ENCODE measurements at regions not wholly inside any gene's neighbourhood (a gene's known extent, or its start where the extent isn't known, plus 50 kb on each side); places are given as distances from the start of the nearest gene placed in this dataset.
"Not testable (repeated sequence)": the region's sequence is repeated elsewhere in the genome, so short reads cannot be mapped to it uniquely, and the experiment has no call there.

- Mint-ChIP-seq H3K9me3 (peaks cover 45% of the 10 kb centered on the region), H3K4me3 (no peak overlapping the region), H3K4me1 (ENCODE audit: low read depth) (no peaks in the 10 kb centered on the region), H3K27ac (no peak overlapping the region), H3K36me3 (ENCODE audit: low read depth) (no peaks in the 10 kb centered on the region), H3K27me3 (no peaks in the 10 kb centered on the region)
- intact Hi-C loops (cut with micrococcal nuclease): no loop called here
Measured at GRCh38 chr2:133624551-133624950, 56.3 kb upstream of the NCKAP5 start.

DNA sequence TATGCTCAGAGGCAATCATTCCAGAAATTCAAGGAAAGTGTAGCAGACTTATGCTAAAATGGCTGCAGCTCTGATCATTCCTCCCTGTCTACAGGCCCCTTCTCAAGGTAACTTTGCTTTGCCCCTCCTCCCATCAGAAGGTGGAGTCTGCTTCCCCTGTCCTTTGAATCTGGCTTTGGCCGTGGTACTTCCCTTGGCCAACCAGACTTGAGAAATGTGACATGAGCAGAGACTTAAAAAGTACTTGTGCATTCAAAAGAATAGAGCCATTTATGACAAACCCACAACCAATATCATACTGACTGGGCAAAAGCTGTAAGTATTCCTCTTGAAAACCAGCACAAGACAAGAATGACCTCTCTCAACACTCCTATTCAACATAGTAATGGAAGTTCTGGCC is 59.5 kb upstream of the NCKAP5 start:
- Mint-ChIP-seq H3K36me3 (ENCODE audit: low read depth) (no peaks in the 10 kb centered on the region), H3K4me3 (no peak overlapping the region), H3K27ac (no peak overlapping the region), H3K27me3 (no peaks in the 10 kb centered on the region), H3K9me3 (peaks cover 26% of the 10 kb centered on the region), H3K4me1 (ENCODE audit: low read depth) (no peaks in the 10 kb centered on the region)
- intact Hi-C loops (cut with micrococcal nuclease): no loop called here

DNA sequence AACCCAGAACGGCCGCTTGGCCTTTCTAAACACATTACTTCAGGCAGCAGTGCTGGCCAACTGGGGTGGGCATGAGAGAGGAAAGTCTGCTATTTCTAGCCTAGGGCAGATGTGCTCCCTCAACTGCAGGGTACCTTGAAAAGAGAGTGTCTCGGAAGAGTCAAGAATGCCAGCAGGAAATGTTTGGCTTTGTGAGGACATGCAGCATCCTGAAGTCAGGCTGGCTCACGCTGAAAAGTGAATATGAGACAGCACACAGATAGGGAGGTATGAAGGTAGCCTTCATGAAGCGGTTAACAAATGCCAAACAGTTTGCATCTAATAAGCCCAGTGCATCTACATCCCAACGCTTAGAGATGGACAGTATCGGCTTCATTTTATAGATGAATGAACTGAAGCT is 65.0 kb upstream of the NCKAP5 start:
- H3K4me3 Mint-ChIP-seq: no peak overlapping the region
- no peaks in the 10 kb centered on the region for H3K4me1 Mint-ChIP-seq (ENCODE audit: low read depth)

DNA sequence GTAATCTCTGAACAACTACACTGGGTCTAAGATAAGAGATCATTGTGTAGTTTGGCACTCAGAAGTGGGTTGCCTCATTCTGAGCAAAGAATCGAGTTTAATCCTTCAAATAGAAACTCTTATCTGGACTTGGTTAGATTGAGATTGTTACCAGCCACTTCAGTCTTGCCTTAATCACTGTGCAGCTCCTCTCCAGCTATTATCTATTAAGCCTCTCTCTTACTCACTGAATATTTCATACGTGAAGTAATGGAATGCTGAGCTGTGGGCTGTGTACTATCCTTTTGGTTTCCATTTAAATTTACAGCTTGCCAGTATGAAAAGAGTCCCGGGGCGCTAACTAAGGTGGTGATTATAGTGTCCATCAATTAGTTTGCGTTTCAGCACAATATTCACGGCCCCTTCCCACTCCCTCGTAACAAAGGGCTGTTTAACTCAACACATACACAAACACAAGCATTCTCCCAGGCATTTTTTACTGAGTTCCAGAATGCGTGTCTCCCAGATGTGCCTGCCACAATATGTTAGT is 65.7 kb upstream of the NCKAP5 start:
- Mint-ChIP-seq H3K4me1 (ENCODE audit: low read depth) (no peaks in the 10 kb centered on the region), H3K36me3 (ENCODE audit: low read depth) (no peaks in the 10 kb centered on the region), H3K27me3 (no peaks in the 10 kb centered on the region), H3K27ac (no peak overlapping the region), H3K9me3 (no peaks in the 10 kb centered on the region), H3K4me3 (no peak overlapping the region)
- intact Hi-C loops (cut with micrococcal nuclease): no loop called here

More for the DNA sequence above, 65.0 kb upstream of the NCKAP5 start:
- intact Hi-C loops (cut with micrococcal nuclease): no loop called here
- no peak overlapping the region for H3K27ac Mint-ChIP-seq
- H3K27me3 Mint-ChIP-seq: no peaks in the 10 kb centered on the region
- no peaks in the 10 kb centered on the region for H3K36me3 Mint-ChIP-seq (ENCODE audit: low read depth)
- peaks cover 4% of the 10 kb centered on the region for H3K9me3 Mint-ChIP-seq

GRCh38 chr2:133635131-133635530 is 66.9 kb upstream of the NCKAP5 start:
- no peak overlapping the region for H3K4me3 Mint-ChIP-seq
- H3K27ac Mint-ChIP-seq: no peak overlapping the region
- no peaks in the 10 kb centered on the region for H3K36me3 Mint-ChIP-seq (ENCODE audit: low read depth)
- H3K27me3 Mint-ChIP-seq: no peaks in the 10 kb centered on the region
- H3K9me3 Mint-ChIP-seq: no peaks in the 10 kb centered on the region
- no peaks in the 10 kb centered on the region for H3K4me1 Mint-ChIP-seq (ENCODE audit: low read depth)
- intact Hi-C loops (cut with micrococcal nuclease): no loop called here

DNA sequence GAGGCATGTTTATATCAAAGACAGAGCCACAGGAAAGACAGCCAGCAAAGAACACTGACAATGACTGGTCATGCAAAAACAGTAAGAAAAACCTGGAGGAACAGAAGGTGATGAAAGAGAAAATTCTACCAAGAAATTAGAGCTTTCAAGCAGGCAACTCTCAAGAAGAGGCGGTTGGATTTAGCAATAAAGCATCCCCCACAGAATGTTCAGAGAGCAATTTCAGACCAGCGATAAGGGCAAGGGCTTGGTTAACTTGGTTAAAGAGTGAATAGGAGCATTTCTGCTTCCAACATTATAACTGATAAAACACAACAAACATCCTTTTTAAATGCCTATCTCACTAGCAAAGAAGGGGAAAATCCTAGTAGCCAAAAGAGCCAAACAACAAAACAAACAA is 68.0 kb upstream of the NCKAP5 start:
- Mint-ChIP-seq H3K4me1 (ENCODE audit: low read depth) (no peaks in the 10 kb centered on the region), H3K27ac (no peak overlapping the region), H3K27me3 (no peaks in the 10 kb centered on the region), H3K36me3 (ENCODE audit: low read depth) (no peaks in the 10 kb centered on the region), H3K9me3 (no peaks in the 10 kb centered on the region), H3K4me3 (no peak overlapping the region)
- intact Hi-C loops (cut with micrococcal nuclease): no loop called here

DNA sequence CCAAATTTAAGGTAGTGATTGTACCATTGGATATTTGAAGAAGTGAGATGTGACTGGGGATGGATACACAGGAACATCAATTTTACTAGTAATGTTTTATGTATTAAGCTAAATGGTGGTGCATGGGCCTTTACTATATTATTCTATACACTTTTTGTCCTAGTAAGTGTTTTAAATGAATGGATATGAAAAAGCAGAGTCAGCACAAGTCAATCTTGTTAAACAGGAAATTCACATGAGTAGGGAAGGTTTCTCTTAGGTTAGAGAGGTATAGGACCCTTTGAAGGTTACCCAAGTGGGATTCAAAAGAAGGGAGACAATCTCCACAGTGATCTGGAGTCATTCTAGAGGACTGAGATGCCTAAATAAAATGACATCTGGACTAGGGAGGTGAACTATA is 71.8 kb upstream of the NCKAP5 start:
- no peak overlapping the region for H3K4me3 Mint-ChIP-seq
- intact Hi-C loops (cut with micrococcal nuclease): no loop called here
- H3K27ac Mint-ChIP-seq: no peak overlapping the region
- no peaks in the 10 kb centered on the region for H3K4me1 Mint-ChIP-seq (ENCODE audit: low read depth)
- no peaks in the 10 kb centered on the region for H3K36me3 Mint-ChIP-seq (ENCODE audit: low read depth)
- no peaks in the 10 kb centered on the region for H3K27me3 Mint-ChIP-seq
- no peaks in the 10 kb centered on the region for H3K9me3 Mint-ChIP-seq

GRCh38 chr2:133641497-133641896 is 73.2 kb upstream of the NCKAP5 start:
- Mint-ChIP-seq H3K27ac (no peak overlapping the region), H3K4me3 (no peak overlapping the region), H3K9me3 (no peaks in the 10 kb centered on the region), H3K27me3 (no peaks in the 10 kb centered on the region), H3K36me3 (ENCODE audit: low read depth) (no peaks in the 10 kb centered on the region), H3K4me1 (ENCODE audit: low read depth) (no peaks in the 10 kb centered on the region)
- intact Hi-C loops (cut with micrococcal nuclease): no loop called here

DNA sequence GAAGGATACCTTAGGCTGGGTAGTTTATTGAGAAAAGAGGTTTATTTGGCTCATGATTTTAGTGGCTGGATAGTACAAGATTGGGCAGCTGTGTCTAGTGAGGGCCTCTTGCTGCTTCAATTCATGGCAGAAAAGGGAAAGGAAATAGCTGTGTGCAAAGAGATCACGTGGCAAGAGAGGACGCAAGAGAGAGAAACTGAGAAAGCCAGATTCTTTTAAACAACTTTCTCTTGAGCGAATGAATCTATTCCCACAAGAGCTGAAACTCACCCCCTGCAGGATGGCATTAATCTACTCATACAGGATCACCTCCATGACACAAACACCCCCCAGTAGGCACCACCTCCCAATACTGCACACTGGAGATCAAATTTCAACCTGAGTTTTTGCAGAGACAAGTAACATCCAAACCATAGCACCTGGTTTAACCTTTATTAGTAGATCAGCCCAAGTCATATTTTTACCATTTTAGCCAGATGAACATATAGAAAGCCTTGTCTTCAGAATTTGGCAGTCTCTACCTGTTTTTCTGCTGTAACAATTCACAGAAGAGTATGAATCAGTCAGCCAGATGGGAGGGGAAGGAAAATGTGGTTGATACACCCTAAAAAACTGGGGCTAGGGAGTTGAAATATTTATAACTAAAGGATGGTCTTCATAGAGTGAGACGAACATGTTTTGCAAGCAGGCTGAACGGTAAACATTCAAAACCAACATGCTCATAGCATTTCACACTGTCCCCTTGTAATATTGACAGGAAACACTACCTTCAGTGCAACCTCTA is 73.9 kb upstream of the NCKAP5 start:
- no peak overlapping the region for H3K27ac Mint-ChIP-seq
- H3K27me3 Mint-ChIP-seq: no peaks in the 10 kb centered on the region
- no peak overlapping the region for H3K4me3 Mint-ChIP-seq
- H3K4me1 Mint-ChIP-seq (ENCODE audit: low read depth): no peaks in the 10 kb centered on the region
- intact Hi-C loops (cut with micrococcal nuclease): no loop called here
- H3K9me3 Mint-ChIP-seq: peaks cover 5% of the 10 kb centered on the region
- H3K36me3 Mint-ChIP-seq (ENCODE audit: low read depth): no peaks in the 10 kb centered on the region

- H3K9me3 Mint-ChIP-seq: peaks cover 11% of the 10 kb centered on the region
- no peaks in the 10 kb centered on the region for H3K36me3 Mint-ChIP-seq (ENCODE audit: low read depth)
- intact Hi-C loops (cut with micrococcal nuclease): no loop called here
- H3K27ac Mint-ChIP-seq: no peak overlapping the region
- no peaks in the 10 kb centered on the region for H3K4me1 Mint-ChIP-seq (ENCODE audit: low read depth)
- no peak overlapping the region for H3K4me3 Mint-ChIP-seq
- H3K27me3 Mint-ChIP-seq: no peaks in the 10 kb centered on the region
Measured at GRCh38 chr2:133642791-133643191, 74.5 kb upstream of the NCKAP5 start.

DNA sequence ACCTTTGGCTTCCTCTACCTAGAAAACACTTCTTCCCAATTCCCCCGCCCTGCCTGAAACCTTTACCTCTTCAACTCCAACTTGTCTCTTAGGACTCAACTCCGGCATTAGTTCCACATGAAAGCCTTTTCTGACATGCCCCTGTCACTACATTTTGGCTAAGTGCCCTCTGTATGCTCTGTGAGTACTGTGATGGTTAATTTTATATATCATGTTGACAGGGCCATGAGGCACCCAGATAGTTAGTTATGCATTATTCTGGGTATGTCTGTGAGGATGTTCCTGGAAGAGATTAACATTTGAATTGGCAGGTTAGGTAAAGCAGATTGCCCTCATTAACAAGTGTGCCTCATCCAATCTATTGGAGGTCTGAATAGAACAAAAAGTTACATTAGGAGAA is 75.6 kb upstream of the NCKAP5 start:
- intact Hi-C loops (cut with micrococcal nuclease): no loop called here
- no peak overlapping the region for H3K27ac Mint-ChIP-seq
- H3K9me3 Mint-ChIP-seq: peaks cover 14% of the 10 kb centered on the region
- no peak overlapping the region for H3K4me3 Mint-ChIP-seq
- no peaks in the 10 kb centered on the region for H3K36me3 Mint-ChIP-seq (ENCODE audit: low read depth)
- H3K27me3 Mint-ChIP-seq: no peaks in the 10 kb centered on the region
- no peaks in the 10 kb centered on the region for H3K4me1 Mint-ChIP-seq (ENCODE audit: low read depth)

GRCh38 chr2:133644846-133645245 is 76.6 kb upstream of the NCKAP5 start:
- Mint-ChIP-seq H3K4me1 (ENCODE audit: low read depth) (no peaks in the 10 kb centered on the region), H3K4me3 (no peak overlapping the region), H3K36me3 (ENCODE audit: low read depth) (no peaks in the 10 kb centered on the region), H3K9me3 (peaks cover 19% of the 10 kb centered on the region), H3K27ac (no peak overlapping the region), H3K27me3 (no peaks in the 10 kb centered on the region)
- intact Hi-C loops (cut with micrococcal nuclease): no loop called here

DNA sequence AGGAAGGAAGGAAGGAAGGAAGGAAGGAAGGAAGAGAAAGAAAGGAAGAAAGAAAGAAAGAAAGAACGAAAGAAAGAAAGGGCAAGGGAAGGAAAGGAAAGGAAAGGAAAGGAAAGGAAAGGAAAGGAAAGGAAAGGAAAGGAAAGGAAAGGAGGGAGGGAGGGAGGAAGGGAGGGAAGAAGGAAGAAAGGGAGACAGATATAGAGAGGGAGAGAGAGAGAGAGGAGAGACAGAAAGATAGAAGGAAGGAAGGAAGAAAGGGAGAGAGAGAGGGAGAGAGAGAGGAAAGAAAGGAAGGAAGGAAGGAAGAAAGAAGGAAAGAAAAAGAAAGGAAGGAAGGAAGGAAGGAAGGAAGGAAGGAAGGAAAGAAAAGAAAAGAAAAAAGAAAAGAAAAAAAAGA is 79.1 kb upstream of the NCKAP5 start:
- H3K4me1 Mint-ChIP-seq (ENCODE audit: low read depth); intact Hi-C loops (cut with micrococcal nuclease); H3K27me3 Mint-ChIP-seq; H3K4me3 Mint-ChIP-seq; H3K27ac Mint-ChIP-seq; H3K36me3 Mint-ChIP-seq (ENCODE audit: low read depth): not testable (repeated sequence)
- H3K9me3 Mint-ChIP-seq: peaks cover 19% of the 10 kb centered on the region

- H3K36me3 Mint-ChIP-seq (ENCODE audit: low read depth): no peaks in the 10 kb centered on the region
- no peaks in the 10 kb centered on the region for H3K4me1 Mint-ChIP-seq (ENCODE audit: low read depth)
- no peak overlapping the region for H3K27ac Mint-ChIP-seq
- intact Hi-C loops (cut with micrococcal nuclease): no loop called here
- H3K9me3 Mint-ChIP-seq: peaks cover 26% of the 10 kb centered on the region
- no peaks in the 10 kb centered on the region for H3K27me3 Mint-ChIP-seq
- no peak overlapping the region for H3K4me3 Mint-ChIP-seq
Measured at GRCh38 chr2:133651861-133652260, 83.6 kb upstream of the NCKAP5 start.

DNA sequence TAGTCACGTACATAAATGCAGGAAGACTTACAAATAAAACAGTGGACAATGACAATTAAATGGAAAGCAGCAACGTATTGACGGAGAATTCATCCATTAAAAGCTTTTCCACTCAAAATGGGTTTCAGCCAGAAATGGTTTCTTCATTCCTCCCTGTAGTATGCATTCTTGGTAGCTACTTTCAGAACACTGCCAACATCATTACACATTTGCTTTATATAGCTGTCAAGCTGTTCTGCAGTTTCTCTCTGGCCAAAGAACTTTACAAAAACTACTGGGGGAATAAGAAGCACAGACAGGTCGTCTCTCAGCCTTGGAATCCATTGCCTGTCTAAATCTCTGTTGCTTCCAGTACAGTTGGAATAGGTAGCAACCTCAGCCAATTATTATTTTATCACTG is 84.1 kb upstream of the NCKAP5 start:
- Mint-ChIP-seq H3K27ac (no peak overlapping the region), H3K4me1 (ENCODE audit: low read depth) (no peaks in the 10 kb centered on the region), H3K4me3 (no peak overlapping the region), H3K9me3 (peaks cover 20% of the 10 kb centered on the region), H3K27me3 (no peaks in the 10 kb centered on the region), H3K36me3 (ENCODE audit: low read depth) (no peaks in the 10 kb centered on the region)
- intact Hi-C loops (cut with micrococcal nuclease): no loop called here
